Ectodermal cell (in vitro differentiated cells): ENCODE measurements at regions not wholly inside any gene's neighbourhood (a gene's known extent, or its start where the extent isn't known, plus 50 kb on each side); places are given as distances from the start of the nearest gene placed in this dataset.

Experiments
- H3K27ac ChIP-seq: 2 replicates; pipeline ENCODE4 v1.7.0; 2013; ENCODE audit warnings: mild to moderate bottlenecking, low read depth, low read length; ENCODE audit not compliant: insufficient read depth, poor library complexity, severe bottlenecking
- H3K27me3 ChIP-seq: 2 replicates; pipeline ENCODE4 v1.7.0; 2013; ENCODE audit warnings: mild to moderate bottlenecking, low read length; ENCODE audit not compliant: insufficient read depth, control insufficient read depth, poor library complexity, severe bottlenecking
- H3K36me3 ChIP-seq: one replicate; pipeline ENCODE4 v1.7.0; 2013; ENCODE audit warnings: low read length; ENCODE audit not compliant: control insufficient read depth, insufficient read depth
- H3K4me1 ChIP-seq: one replicate; pipeline ENCODE4 v1.7.0; 2013; ENCODE audit warnings: low read length; ENCODE audit not compliant: control insufficient read depth, insufficient read depth
- H3K4me3 ChIP-seq: 2 replicates; pipeline ENCODE4 v1.7.0; 2013; ENCODE audit warnings: low read depth, low read length, control low read depth; ENCODE audit not compliant: insufficient read depth
- H3K9me3 ChIP-seq: 2 replicates; pipeline ENCODE4 v1.7.0; 2013; ENCODE audit warnings: mild to moderate bottlenecking, low read length, moderate library complexity; ENCODE audit not compliant: control insufficient read depth
- WGBS, 2 experiments: methylation state at CpG; one replicate each; pipeline ENCODE4 v1.1.7; 2013; ENCODE audit warnings: missing lambda C conversion rate in 2 of 2; 5-methylcytosine and 5-hydroxymethylcytosine counted together

DNA sequence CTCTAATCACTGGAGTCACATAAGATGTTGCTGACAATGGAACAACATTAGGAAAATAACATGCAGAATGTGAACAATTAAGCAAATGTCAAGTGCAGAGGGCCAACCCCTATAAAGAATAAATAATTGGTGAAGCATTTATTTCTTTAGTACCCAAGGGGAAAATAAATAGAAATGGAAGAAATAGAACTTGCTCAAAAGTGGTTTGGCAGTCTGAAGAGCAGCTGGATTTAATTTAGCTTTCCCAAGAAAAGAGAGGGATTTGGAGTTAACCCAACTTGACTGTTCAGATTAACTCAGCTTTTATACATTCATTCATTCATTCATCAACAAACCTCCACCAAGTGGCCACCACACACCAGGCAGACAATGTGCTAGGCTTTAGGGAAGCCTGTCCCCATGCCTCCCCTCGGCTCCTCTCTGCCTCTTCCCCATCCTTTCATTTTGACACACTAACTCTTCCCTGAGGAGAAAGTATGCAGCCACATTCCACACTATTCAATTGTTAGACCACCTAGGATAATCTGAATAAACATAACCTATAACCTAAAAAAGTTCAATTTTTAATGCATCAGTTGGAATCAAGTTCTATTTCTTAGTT is 295.5 kb downstream of the AHR start:
- Histone ChIP-seq H3K27ac (no peak overlapping the region), H3K4me1 (no peaks in the 10 kb centered on the region), H3K36me3 (no peaks in the 10 kb centered on the region), H3K4me3 (no peak overlapping the region), H3K27me3 (no peaks in the 10 kb centered on the region), H3K9me3 (no peaks in the 10 kb centered on the region)
- 57 to 65% methylated on average over 1 of the region's 1 CpG for WGBS, 2 experiments

DNA sequence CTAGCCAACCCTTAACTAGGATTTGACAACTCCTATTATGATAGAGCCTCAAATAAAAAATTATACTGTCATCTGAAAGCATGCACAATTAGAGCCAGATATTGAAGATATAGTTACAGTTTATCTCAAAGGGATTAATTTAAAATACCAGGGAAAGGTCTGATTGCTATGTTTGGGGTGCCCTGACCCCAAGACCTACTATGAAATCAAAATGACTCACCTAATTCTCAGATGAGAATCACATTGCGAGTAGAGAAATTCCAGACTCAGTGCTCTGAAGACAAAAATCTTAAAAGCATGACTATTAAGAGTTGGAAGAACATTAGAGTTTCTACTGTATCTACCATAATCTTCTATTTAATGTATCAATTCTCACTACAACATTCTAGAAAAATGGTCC is 297.1 kb downstream of the AHR start:
- Histone ChIP-seq H3K27me3 (no peaks in the 10 kb centered on the region), H3K9me3 (no peaks in the 10 kb centered on the region), H3K4me1 (no peaks in the 10 kb centered on the region), H3K4me3 (no peak overlapping the region), H3K36me3 (no peaks in the 10 kb centered on the region), H3K27ac (no peak overlapping the region)
- 100% methylated on average over 1 of the region's 1 CpG for WGBS, 2 experiments

DNA sequence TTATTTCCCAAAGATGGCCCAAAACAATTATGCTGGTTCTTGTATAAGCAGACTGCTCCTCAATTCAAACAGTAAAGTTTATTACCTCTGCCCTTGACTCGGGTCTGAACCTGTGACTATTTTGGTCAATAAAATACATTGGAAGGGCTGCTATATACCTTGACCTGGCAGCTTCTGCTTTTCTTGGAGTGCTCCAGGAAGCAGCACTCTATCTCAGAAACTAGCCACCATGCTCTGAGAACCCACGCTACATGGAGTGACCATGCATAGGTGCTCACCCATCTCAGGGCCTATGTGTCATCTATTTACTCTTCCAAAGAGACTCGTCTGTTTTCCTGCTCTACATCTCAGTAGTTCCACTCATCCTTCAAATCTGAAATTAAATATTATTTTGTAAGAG is 299.9 kb downstream of the AHR start:
- Histone ChIP-seq H3K9me3 (no peaks in the 10 kb centered on the region), H3K27me3 (no peaks in the 10 kb centered on the region), H3K36me3 (no peaks in the 10 kb centered on the region), H3K4me1 (no peaks in the 10 kb centered on the region), H3K4me3 (no peak overlapping the region), H3K27ac (no peak overlapping the region)
- WGBS, 2 experiments: 44 to 65% methylated on average over 2 to 3 of the region's 3 CpGs

DNA sequence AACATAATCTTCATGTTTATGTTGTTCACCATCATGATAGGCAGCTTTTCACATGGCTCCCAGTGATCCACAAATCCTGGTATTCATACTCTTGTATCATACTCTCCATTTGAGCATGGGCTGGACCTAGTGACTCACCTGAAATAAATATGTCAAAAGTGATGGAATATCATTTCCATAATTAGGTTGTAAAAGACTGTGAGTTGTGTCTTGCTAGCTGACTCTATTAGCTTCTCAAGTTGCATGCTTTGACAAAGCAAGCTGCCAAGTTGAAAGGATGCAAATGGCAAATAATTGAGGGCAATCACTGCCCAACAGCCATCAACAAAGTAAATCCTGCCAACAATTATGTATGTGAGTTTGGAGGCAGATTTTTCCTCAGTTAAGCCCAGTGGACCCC is 300.4 kb downstream of the AHR start:
- no peaks in the 10 kb centered on the region for H3K4me1 ChIP-seq
- no peak overlapping the region for H3K27ac ChIP-seq
- H3K9me3 ChIP-seq: no peaks in the 10 kb centered on the region
- H3K27me3 ChIP-seq: no peaks in the 10 kb centered on the region
- H3K4me3 ChIP-seq: no peak overlapping the region
- no peaks in the 10 kb centered on the region for H3K36me3 ChIP-seq

DNA sequence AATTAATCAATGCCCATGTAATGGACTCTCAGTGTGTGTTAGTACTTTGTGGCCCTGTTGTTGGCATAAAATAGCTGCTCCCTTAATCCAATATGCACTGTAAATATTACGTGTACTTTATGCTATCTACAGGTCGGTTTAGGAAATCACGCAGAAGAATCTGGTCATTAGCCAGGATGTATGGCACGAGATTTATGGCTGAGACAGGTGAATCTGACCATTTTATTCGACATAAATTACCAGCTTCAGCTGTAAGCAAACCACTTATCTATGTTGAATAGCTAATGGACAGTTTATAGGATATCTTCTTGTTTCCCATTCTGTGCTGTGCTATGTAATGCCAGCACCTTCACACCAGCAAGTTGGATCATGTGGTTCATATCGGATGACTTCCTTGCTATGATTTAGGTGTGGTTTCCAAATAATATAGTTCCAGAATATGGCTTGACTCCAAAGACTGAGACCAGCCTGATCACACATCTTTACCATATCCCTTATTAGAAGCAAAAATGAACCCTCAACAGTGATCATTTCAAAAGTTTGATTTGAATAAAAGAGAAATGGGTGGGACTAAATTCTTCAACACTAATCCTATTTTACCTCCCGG is 301.4 kb downstream of the AHR start:
- WGBS, 2 experiments: 93 to 96% methylated on average over 6 to 7 of the region's 7 CpGs
- Histone ChIP-seq H3K27ac (no peak overlapping the region), H3K4me1 (no peaks in the 10 kb centered on the region), H3K27me3 (no peaks in the 10 kb centered on the region), H3K9me3 (no peaks in the 10 kb centered on the region), H3K4me3 (no peak overlapping the region), H3K36me3 (no peaks in the 10 kb centered on the region)

DNA sequence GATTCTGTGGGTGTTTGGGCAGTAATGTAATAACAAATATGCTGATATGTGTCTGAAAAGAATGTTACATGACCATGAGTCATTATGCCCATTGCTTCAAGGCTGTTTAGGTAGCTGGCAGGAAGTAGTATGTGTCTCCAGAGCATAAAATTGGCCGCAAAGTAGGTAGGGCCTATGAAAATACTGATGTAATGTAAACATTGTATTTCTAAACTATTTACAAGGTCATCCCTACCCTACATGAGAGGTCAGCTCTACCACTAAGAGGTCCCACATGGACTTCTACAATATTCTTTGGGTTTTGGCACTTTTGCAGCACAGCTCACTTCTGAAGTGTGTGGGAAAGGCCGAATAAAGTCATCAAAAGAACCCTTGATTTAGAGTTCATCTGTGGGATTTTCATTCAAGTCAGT is 301.9 kb downstream of the AHR start:
- Histone ChIP-seq H3K27ac (no peak overlapping the region), H3K9me3 (no peaks in the 10 kb centered on the region), H3K36me3 (no peaks in the 10 kb centered on the region), H3K4me1 (no peaks in the 10 kb centered on the region), H3K27me3 (no peaks in the 10 kb centered on the region), H3K4me3 (no peak overlapping the region)
- WGBS, 2 experiments: 99 to 100% methylated on average over 1 to 2 of the region's 2 CpGs

DNA sequence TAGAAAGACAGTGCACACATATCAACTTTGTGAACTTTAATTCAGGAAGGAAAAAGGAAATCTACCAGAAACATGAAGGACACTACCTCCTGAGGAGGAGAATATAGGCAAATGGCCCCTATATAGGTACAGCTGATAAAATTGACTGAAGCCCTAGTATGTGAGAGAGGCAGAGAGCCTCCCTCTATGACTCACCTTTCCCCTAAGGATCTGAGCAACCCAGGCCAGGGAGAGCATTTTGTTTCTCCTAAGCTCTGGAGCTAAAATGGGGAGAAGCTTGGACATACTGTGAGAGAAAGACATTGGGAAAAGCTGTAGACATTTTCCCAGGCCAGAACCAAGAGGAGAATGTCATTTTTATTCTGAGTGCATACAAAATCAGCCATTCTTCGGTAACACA is 303.5 kb downstream of the AHR start:
- Histone ChIP-seq H3K9me3 (no peaks in the 10 kb centered on the region), H3K4me1 (no peaks in the 10 kb centered on the region), H3K36me3 (no peaks in the 10 kb centered on the region), H3K4me3 (no peak overlapping the region), H3K27me3 (no peaks in the 10 kb centered on the region), H3K27ac (no peak overlapping the region)
- 87 to 96% methylated on average over 1 of the region's 1 CpG for WGBS, 2 experiments

DNA sequence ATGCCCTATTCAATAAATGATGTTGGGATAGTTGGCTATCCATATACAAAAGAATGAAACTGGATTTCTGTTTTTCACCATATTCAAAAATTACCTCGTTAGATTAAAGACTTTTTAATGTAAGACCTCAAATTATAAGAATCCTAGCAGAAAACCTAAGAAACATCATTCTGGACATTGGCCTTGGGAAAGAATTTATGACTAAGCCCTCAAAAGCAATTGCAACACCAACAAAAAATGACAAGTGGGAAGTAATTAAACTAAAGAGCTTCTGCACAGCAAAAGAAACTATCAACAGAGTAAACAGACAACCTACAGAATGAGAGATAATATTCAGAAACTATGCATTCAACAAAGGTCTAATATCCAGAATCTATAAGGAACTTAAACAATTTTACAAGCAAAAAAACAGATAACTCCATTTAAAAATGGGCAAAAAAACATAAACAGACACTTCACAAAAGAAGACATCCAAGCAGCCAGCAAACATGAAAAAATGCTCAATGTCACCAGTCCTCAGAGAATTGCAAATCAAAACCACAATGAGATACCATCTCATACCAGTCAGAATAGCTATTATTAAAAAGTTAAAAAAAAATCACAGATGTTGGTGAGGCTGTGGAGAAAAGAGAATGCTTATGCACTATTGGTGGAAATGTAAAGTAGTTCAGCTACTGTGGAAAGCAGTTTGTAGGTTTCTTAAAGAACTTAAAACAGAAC is 309.8 kb downstream of the AHR start:
- 88% methylated on average over 1 of the region's 1 CpG; no CpG with 5 or more reads in 1 of the 2 experiments for WGBS, 2 experiments
- Histone ChIP-seq H3K9me3 (no peaks in the 10 kb centered on the region), H3K27ac (no peak overlapping the region), H3K36me3 (no peaks in the 10 kb centered on the region), H3K4me3 (no peak overlapping the region), H3K27me3 (no peaks in the 10 kb centered on the region), H3K4me1 (no peaks in the 10 kb centered on the region)

DNA sequence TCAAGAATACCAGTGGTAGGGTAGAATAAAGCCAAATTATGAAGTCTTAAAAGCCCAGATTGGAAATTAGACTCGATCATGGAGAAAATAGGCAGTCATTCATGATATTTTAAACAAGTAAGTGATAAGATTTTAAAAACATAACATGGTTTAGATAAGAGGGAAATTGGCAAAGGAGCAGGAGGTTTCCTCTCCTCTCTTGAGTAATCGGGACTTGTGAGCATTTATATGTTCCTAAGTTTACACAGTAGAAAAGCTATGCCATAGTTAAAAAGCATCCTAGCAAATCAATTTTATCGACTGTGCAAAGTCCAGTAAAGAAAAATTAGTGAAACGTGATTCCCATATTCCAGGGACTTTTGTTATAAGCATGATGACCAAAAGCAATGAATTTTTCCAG is 313.2 kb downstream of the AHR start:
- H3K27ac ChIP-seq: no peak overlapping the region
- whole genome bisulfite sequencing, 2 experiments: 83 to 92% methylated on average over 3 to 4 of the region's 4 CpGs
- no peaks in the 10 kb centered on the region for H3K27me3 ChIP-seq
- H3K4me3 ChIP-seq: no peak overlapping the region
- H3K36me3 ChIP-seq: no peaks in the 10 kb centered on the region
- no peaks in the 10 kb centered on the region for H3K9me3 ChIP-seq
- no peaks in the 10 kb centered on the region for H3K4me1 ChIP-seq

DNA sequence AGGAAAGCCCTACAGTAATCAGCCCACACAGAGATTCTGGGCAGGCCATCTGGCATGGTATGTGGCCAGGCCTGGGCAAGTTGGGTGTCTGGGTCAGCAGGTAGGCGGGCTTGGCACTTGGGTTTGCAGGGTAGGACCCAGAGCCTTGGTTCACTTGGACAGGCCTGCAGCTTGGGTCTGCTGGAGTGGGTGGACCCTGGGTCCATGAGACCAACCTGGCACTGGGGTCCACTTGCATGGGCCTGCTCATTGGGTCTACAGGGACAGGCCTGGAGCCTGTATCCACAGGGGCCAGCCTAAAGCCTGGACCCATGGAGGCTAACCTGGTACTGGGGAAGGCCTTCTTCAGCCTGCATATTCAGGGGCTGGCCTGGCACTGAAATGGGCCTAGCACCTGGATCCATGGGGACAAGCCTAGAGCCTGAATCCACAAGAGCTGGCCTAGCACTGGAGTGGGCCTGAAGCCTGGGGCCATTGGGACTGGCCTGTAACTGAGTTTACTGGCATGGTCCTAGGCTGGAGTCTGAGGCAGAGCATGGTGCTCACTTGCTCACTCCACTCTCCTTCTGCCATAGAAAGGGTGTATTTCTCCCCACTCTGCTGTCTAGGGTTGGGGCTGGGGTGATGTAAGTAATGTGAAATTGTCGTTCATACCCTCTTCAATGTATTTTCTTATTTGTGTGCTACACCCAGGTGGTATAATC is 315.0 kb downstream of the AHR start:
- Histone ChIP-seq H3K9me3 (no peaks in the 10 kb centered on the region), H3K4me1 (no peaks in the 10 kb centered on the region), H3K4me3 (no peak overlapping the region), H3K27me3 (no peaks in the 10 kb centered on the region), H3K36me3 (no peaks in the 10 kb centered on the region), H3K27ac (no peak overlapping the region)
- 96 to 97% methylated on average over 1 to 2 of the region's 2 CpGs for WGBS, 2 experiments
